H54 (cell line): ENCODE measurements at regions not wholly inside any gene's neighbourhood (a gene's known extent, or its start where the extent isn't known, plus 50 kb on each side); places are given as distances from the start of the nearest gene placed in this dataset.
"Not testable (repeated sequence)": the region's sequence is repeated elsewhere in the genome, so short reads cannot be mapped to it uniquely, and the experiment has no call there.

ENCODE experiments used
- DNase-seq: peaks from one replicate; pipeline ENCODE4 v3.0.0; 2011; ENCODE audit warnings: low spot score, mixed read lengths; ENCODE audit not compliant: insufficient read length
- FAIRE-seq: peaks from 3 replicates; lab custom pipeline; 2011; peaks lifted over from hg19 to GRCh38; lab: Jason Lieb, UNC
- POLR2A ChIP-seq: IDR thresholded peaks from 2 replicates; pipeline ENCODE4 v1.6.1; 2011; ENCODE audit warnings: low read depth, mild to moderate bottlenecking, low read length

DNA sequence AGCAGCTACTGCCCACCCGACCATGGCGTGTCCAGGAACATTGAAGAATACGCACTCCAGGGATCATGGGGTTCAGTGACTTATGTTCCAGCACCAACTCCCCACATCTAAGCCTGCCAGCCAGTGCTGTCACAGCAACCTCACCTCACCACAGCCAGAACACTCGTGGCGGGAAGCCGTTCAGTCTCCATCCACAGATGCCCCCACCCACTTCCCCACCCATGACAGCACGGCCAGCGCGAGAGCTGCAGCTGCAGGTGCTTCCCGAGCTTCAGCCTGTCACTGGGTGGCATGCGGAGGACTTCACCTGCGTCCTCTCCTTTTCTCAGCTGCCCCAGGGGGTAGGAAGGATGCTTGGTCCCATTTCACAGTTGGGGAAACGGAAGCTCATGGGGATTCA lies 50.3 kb downstream of the RBFOX3 start:
- no peak for TF ChIP-seq POLR2A
- DNase-seq (no peak), FAIRE-seq (no peak)

- FAIRE-seq (no peak), DNase-seq (no peak)
- TF ChIP-seq POLR2A, result no peak
Measured at GRCh38 chr17:79559111-79559887, 51.6 kb downstream of the RBFOX3 start.

DNA sequence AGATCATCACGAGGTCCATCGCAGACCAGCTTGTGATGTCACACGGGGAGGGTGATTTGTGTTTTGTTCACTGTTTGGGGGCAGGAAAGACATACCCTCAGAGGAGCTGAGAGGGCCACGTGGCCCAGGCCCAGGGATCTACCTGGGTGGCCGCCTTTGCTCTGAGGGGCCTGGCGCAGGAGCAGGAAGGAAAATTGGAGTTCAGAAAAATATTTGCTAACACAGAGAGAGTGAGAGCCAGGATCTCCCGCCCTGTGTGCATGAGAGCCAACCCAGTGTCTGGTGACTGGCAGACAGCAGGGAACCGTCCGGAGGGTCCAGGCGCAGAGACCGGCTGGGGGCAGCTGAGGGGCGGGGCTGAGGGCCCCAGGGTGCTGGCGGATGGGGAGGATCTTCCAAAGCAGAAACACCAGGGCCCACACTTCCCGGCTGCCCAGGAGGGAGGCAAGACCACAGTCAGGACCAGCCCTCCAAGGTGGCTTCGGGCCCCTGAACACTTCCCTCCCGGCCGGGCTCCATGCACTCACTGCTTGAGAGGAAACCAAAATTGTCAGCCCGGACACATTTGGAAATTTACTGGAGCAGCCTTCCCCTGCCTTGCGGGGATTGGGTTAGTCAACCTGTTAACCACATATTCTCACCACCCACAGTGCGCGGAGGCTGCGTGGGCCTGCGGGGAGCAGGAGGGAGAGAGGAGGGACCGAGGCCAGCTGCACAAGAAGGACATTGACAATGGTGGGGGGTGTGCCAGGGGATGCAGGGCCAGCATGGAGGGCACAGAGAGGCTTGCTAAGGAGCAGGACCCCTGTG lies 52.6 kb downstream of the RBFOX3 start:
- DNase-seq (no peak), FAIRE-seq (no peak)
- TF ChIP-seq POLR2A, result no peak

DNA sequence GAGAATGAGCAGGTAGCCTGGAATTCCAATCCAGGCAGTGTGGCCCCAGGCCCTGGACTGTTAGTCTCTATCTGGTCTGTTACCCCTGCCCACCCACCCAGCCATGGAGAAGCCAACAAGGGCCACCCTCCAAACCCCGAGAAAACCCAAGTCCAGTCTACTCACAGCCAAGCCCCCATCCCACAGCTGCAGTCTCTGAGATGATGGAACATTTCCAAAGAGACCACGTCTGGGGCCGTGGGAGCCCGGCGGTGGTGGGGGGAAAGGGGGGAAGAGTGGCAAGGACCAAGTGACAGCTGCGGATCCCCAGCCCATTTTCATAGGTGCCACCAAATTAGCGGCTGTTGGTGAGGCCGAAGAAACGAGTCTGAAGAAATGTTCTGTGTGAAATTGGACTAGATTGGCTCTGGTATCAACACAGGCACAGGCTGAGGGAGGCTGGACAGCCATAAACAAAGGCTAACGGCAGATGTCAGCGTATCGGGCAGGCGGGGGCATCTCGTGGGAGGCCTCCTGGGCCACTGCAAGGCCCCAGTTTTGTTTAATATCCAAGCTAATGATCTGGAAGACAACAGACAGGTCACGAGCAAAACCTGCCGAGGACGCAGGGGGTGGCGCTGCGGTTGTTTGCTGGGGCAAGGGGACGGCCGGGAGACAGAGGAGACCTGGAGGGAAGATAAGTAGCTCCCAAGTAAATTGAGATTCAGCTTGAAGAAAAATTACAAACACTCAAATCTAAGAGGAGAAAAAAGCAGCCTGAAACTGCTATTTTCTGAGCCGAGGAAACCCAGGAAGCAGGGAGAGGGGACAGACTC lies 53.4 kb downstream of the RBFOX3 start:
- no peak for DNase-seq
- TF ChIP-seq POLR2A, result no peak
- no peak for FAIRE-seq

DNA sequence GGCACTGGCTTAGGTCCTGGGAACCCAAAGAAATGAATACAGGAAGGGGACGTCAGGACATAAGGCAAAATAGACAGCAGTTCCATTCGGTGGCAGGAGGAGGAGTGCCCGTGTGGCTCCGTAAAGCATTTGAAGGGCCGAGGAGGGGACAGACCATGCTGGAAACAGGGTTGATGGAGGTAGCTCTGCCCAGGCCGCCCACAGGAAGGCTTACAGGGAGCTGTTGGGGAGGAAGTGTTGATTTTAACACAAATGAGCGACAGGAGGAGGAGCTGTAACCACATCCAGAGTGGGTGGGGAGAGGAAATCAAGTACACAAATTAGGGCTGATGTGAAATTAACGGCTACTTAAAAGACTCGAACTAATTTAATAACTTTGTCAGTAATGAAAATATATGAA lies 54.6 kb downstream of the RBFOX3 start:
- TF ChIP-seq POLR2A, result no peak
- DNase-seq, result no peak
- no peak for FAIRE-seq

GRCh38 chr17:79555543-79555942 lies 55.3 kb downstream of the RBFOX3 start:
- no peak for TF ChIP-seq POLR2A
- FAIRE-seq, result no peak
- DNase-seq, result no peak

GRCh38 chr17:79554346-79554745 lies 56.5 kb downstream of the RBFOX3 start:
- not testable (repeated sequence) for DNase-seq, FAIRE-seq

- DNase-seq, result no peak
- FAIRE-seq, result no peak
- no peak for TF ChIP-seq POLR2A
Measured at GRCh38 chr17:79552824-79553223, 58.0 kb downstream of the RBFOX3 start.

DNA sequence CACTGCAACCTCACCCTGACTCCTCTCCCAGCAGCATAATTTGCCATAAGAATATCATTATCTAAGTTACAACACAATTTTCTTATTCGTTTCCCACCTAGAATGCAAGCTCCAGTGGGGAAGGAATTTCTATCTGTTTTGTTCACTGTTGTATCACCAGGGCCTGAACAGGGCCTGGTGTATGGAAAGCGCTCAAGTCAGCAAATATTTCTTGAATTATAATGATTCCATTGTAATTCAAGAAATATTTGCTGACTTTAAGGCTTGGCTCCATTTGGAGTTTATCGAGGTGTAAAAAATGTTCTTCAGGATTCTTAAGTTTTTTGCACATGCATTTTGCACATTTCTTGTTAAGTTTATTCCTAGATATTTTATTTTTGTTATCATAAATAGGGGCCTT lies 58.4 kb downstream of the RBFOX3 start:
- no peak for DNase-seq
- FAIRE-seq, result no peak
- TF ChIP-seq POLR2A, result no peak

DNA sequence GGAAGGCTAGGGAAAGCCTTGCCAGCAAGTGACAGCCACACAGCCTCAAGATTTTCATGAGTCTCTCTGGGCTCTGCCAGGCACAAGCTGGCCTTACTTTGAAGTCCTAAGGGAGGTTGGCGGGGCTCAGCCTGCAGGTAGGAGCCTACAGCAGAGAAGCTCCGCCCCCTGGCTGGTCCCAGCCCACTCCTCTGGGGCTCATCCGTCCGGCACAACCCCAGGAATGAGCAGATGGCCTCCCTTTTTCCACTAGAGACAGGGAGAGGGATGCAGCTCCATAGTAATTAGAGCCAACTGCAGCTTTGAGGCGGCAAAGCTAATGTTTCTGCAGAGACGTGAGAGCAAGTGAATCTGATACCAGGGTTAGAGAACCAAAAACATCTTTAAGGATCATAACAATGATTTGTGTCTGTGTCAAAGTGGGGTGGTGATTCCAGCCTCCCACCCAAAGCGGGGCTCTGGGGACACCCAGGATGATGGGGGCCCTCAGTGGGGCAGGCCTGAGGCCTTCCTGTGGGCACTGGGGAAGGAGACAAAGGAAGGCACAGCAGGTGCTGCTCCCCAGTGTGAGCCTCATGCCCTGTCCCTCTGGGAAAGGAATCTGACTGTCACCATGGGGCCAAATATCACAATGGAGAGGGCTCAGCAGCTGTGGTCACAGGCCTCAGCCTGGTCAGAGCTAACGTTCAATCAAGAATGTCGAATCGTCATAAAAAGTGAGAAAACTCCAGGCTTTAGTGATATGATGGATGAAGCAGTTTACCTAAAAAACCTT lies 61.5 kb downstream of the RBFOX3 start:
- TF ChIP-seq POLR2A, result no peak
- FAIRE-seq (no peak), DNase-seq (no peak)

DNA sequence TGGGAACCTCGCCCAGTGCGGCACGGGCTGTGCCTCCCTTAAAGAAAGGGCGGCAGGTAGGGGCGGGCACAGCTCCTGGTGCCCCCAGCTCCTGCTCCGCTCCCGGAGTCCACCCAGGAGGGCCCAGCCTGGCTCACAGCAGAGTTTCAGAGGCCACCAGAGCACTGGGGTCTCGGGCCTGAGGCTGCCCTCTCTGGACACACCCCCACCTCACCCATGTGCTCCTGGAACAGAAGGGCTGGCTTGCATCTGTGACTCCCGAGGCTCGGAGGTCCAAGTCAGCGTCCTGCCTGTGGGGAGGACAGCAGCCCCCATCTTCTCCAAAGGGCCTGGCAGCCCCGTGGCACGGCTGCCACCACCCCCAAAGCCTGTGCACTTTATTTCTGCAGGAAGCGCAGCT lies 62.7 kb downstream of the RBFOX3 start:
- no peak for TF ChIP-seq POLR2A
- DNase-seq (no peak), FAIRE-seq (no peak)

DNA sequence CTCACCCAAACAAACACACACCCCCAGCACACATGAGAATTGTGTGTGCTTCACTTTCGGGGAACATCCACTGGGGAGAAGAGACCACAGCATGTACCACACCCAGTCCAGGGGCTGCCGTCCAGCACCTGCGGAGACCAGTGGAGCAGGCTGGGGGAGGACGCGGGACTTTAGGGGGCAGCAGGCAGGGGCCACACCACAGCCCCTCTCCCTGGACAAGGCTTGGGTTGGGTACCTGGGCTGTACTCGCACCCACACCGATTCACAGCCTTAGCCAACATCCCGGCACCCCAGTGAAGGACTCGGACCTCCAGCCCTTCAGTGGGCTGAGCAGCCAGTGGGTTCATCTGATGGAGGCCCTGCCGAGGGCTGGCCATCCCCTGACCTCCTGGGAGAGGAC lies 63.3 kb downstream of the RBFOX3 start:
- no peak for DNase-seq
- TF ChIP-seq POLR2A, result no peak
- no peak for FAIRE-seq

- not testable (repeated sequence) for FAIRE-seq, DNase-seq
Measured at GRCh38 chr17:79547171-79547570, 63.7 kb downstream of the RBFOX3 start.
